G401.6 (cell line): ENCODE measurements at regions not wholly inside any gene's neighbourhood (a gene's known extent, or its start where the extent isn't known, plus 50 kb on each side); places are given as distances from the start of the nearest gene placed in this dataset.
"Not testable (repeated sequence)": the region's sequence is repeated elsewhere in the genome, so short reads cannot be mapped to it uniquely, and the experiment has no call there.

Experiments used
- FAIRE-seq: peaks from 2 replicates; lab custom pipeline; 2012; peaks lifted over from hg19 to GRCh38; lab: Jason Lieb, UNC

GRCh38 chr2:53202063-53202462 lies 565.5 kb upstream of the CHAC2 start:
- no peak for FAIRE-seq

- no peak for FAIRE-seq
Measured at GRCh38 chr2:53200072-53200471, 567.5 kb upstream of the CHAC2 start.

- no peak for FAIRE-seq
Measured at GRCh38 chr2:53188851-53189510, 578.6 kb upstream of the CHAC2 start.

- no peak for FAIRE-seq
Measured at GRCh38 chr2:53183581-53183980, 584.0 kb upstream of the CHAC2 start.

GRCh38 chr2:53182601-53183000 lies 585.0 kb upstream of the CHAC2 start:
- FAIRE-seq = no peak

- FAIRE-seq = no peak
Measured at GRCh38 chr2:53181759-53182158, 585.8 kb upstream of the CHAC2 start.

- FAIRE-seq = no peak
Measured at GRCh38 chr2:53177327-53177726, 590.3 kb upstream of the CHAC2 start.

GRCh38 chr2:53174539-53174938 lies 593.1 kb upstream of the CHAC2 start:
- FAIRE-seq = no peak

- FAIRE-seq = no peak
Measured at GRCh38 chr2:53173698-53174455, 593.7 kb upstream of the CHAC2 start.

GRCh38 chr2:53173091-53173490 lies 594.5 kb upstream of the CHAC2 start:
- no peak for FAIRE-seq

GRCh38 chr2:53170466-53170865 lies 597.1 kb upstream of the CHAC2 start:
- no peak for FAIRE-seq

GRCh38 chr2:53167227-53167626 lies 600.4 kb upstream of the CHAC2 start:
- no peak for FAIRE-seq

GRCh38 chr2:53150146-53150545 lies 617.5 kb upstream of the CHAC2 start:
- FAIRE-seq = no peak

- no peak for FAIRE-seq
Measured at GRCh38 chr2:53148221-53148620, 619.4 kb upstream of the CHAC2 start.

GRCh38 chr2:53131416-53131815 lies 636.2 kb upstream of the CHAC2 start:
- no peak for FAIRE-seq

GRCh38 chr2:53130441-53130943 lies 637.1 kb upstream of the CHAC2 start:
- no peak for FAIRE-seq

- FAIRE-seq = no peak
Measured at GRCh38 chr2:53129851-53130250, 637.8 kb upstream of the CHAC2 start.

GRCh38 chr2:53127061-53127650 lies 640.4 kb upstream of the CHAC2 start:
- no peak for FAIRE-seq

- FAIRE-seq = no peak
Measured at GRCh38 chr2:53114991-53115390, 652.6 kb upstream of the CHAC2 start.

GRCh38 chr2:53114582-53114981 lies 653.0 kb upstream of the CHAC2 start:
- FAIRE-seq = no peak

GRCh38 chr2:53112408-53112807 lies 655.2 kb upstream of the CHAC2 start:
- not testable (repeated sequence) for FAIRE-seq

- FAIRE-seq = no peak
Measured at GRCh38 chr2:53111406-53111805, 656.2 kb upstream of the CHAC2 start.

- FAIRE-seq = no peak
Measured at GRCh38 chr2:53111004-53111403, 656.6 kb upstream of the CHAC2 start.
